HCT116 (cell line): ENCODE measurements at regions not wholly inside any gene's neighbourhood (a gene's known extent, or its start where the extent isn't known, plus 50 kb on each side); places are given as distances from the start of the nearest gene placed in this dataset.

Experiments
- ATAC-seq: fragments of 200-7000 bp; cut with Tn5 transposase; 2 replicates; pipeline ENCODE4 v1.9.1; 2020; ENCODE audit warnings: mild to moderate bottlenecking, moderate library complexity
- BruUV-seq: library from RNA; stranded (reverse); fragments of 400-500 nt; replicated peaks from 2 replicates; lab custom pipeline; 2021; lab: Mats Ljungman, UMichigan
- CTCF ChIA-PET: fragments of 300-600 bp; sonication (Branson Sonifier 250); formaldehyde crosslinking; loops from one replicate; lab custom pipeline; 2021; ENCODE audit warnings: antibody characterized with exemption; lab: Charles Lee
- POLR2A ChIA-PET: fragments of 300-600, 350-600 bp; sonication (Branson Sonifier 250); formaldehyde crosslinking; loops from one replicate; lab custom pipeline; 2021; ENCODE audit warnings: antibody characterized with exemption; lab: Charles Lee
- RAD21 ChIA-PET, 2 experiments: fragments of 300-600 bp; sonication (Branson Sonifier 250); formaldehyde crosslinking; loops; one replicate each; lab custom pipeline; 2023; ENCODE audit warnings: low total read pairs in 2 of 2; ENCODE audit not compliant: uncharacterized antibody in 2 of 2, unreplicated experiment in 2 of 2, low non-redundant PET in 1 of 2; lab: Charles Lee
- DNase-seq: peaks from one replicate; pipeline ENCODE4 v3.0.0-alpha.2; 2010; ENCODE audit warnings: low read depth, low spot score
- H2AFZ ChIP-seq: fragments of 200-600 bp; shearing (Covaris generic), sonication (generic); 2 replicates; pipeline ENCODE4 v1.6.1; 2017; ENCODE audit warnings: low read depth, mixed run types, mixed read lengths, antibody characterized with exemption, low read length; ENCODE audit not compliant: poor library complexity, severe bottlenecking
- H3K27ac ChIP-seq: 2 replicates; pipeline ENCODE4 v1.5.1; 2012; ENCODE audit warnings: low read depth, low read length
- H3K27me3 ChIP-seq: fragments of 200-600 bp; sonication (generic); 2 replicates; pipeline ENCODE4 v1.6.1; 2016; ENCODE audit warnings: mixed run types, low read length, mixed read lengths; ENCODE audit not compliant: insufficient read depth
- H3K36me3 ChIP-seq, 2 experiments: fragments of 200-500 bp in 1 of 2; fragments of 200-600 bp in 1 of 2; sonication (Bioruptor generic) in 1 of 2; sonication (generic) in 1 of 2; 2 replicates each; pipeline versions ENCODE4 v1.5.1 to v1.6.1; 2014 to 2016; ENCODE audit warnings: low read length in 2 of 2, inconsistent platforms in 1 of 2, mixed read lengths in 1 of 2, mixed run types in 1 of 2; ENCODE audit not compliant: insufficient read depth in 2 of 2, control insufficient read depth in 1 of 2
- H3K4me1 ChIP-seq, 2 experiments: fragments of 200-600 bp in 1 of 2; sonication (generic) in 1 of 2; 2 replicates each; pipeline versions ENCODE4 v1.5.1 to v1.6.1; 2012 to 2017; ENCODE audit warnings: low read length in 2 of 2, inconsistent platforms in 1 of 2, mild to moderate bottlenecking in 1 of 2, mixed read lengths in 1 of 2, mixed run types in 1 of 2, moderate library complexity in 1 of 2; ENCODE audit not compliant: insufficient read depth in 2 of 2, control insufficient read depth in 1 of 2
- H3K4me2 ChIP-seq: fragments of 200-600 bp; sonication (generic); 2 replicates; pipeline ENCODE4 v1.6.1; 2017; ENCODE audit warnings: mixed run types, low read length, mixed read lengths
- H3K4me3 ChIP-seq, 2 experiments: fragments of 200-600 bp in 1 of 2; sonication (generic) in 1 of 2; replicated peaks in 1 of 2; 2 replicates each; pipeline ENCODE4 v1.5.1; 2011 to 2016; ENCODE audit warnings: low read length in 2 of 2, control low read depth in 1 of 2, low read depth in 1 of 2, mild to moderate bottlenecking in 1 of 2, mixed read lengths in 1 of 2, mixed run types in 1 of 2
- H3K79me2 ChIP-seq: fragments of 200-600 bp; sonication (generic); 2 replicates; pipeline ENCODE4 v1.6.1; 2017; ENCODE audit warnings: mild to moderate bottlenecking, mixed run types, low read length, moderate library complexity, mixed read lengths; ENCODE audit not compliant: insufficient read depth
- H3K9ac ChIP-seq: fragments of 200-600 bp; sonication (generic); 2 replicates; pipeline ENCODE4 v1.6.1; 2016; ENCODE audit warnings: low read length, mixed read lengths
- H3K9me2 ChIP-seq: fragments of 200-600 bp; sonication (generic), shearing (Covaris generic); 2 replicates; pipeline ENCODE4 v1.6.1; 2017; ENCODE audit warnings: mixed run types, mild to moderate bottlenecking, moderate library complexity; ENCODE audit not compliant: insufficient read depth
- H3K9me3 ChIP-seq, 2 experiments: fragments of 200-500 bp in 1 of 2; fragments of 200-600 bp in 1 of 2; sonication (Bioruptor generic) in 1 of 2; sonication (generic) in 1 of 2; 2 replicates each; pipeline ENCODE4 v1.6.1; 2014 to 2017; ENCODE audit warnings: low read length in 2 of 2, mixed read lengths in 2 of 2, inconsistent platforms in 1 of 2, low read depth in 1 of 2, mild to moderate bottlenecking in 1 of 2, mixed run types in 1 of 2, moderate library complexity in 1 of 2; ENCODE audit not compliant: control insufficient read depth in 1 of 2, insufficient read depth in 1 of 2
- H4K20me1 ChIP-seq: fragments of 200-600 bp; sonication (generic), shearing (Covaris generic); 2 replicates; pipeline ENCODE4 v1.6.1; 2017; ENCODE audit warnings: mixed run types, mild to moderate bottlenecking, moderate library complexity; ENCODE audit not compliant: insufficient read depth
- CBX3 ChIP-seq: IDR thresholded peaks from 2 replicates; pipeline ENCODE4 v1.6.1; 2012; ENCODE audit warnings: low read depth
- ELF1 ChIP-seq: IDR thresholded peaks from 2 replicates; pipeline ENCODE4 v1.6.1; 2012; ENCODE audit warnings: low read depth, borderline replicate concordance
- FOSL1 ChIP-seq: IDR thresholded peaks from 2 replicates; pipeline ENCODE4 v1.6.1; 2012; ENCODE audit warnings: low read depth
- JUND ChIP-seq: IDR thresholded peaks from 2 replicates; pipeline ENCODE4 v1.6.1; 2012
- MAX ChIP-seq: IDR thresholded peaks from 2 replicates; pipeline ENCODE4 v1.6.1; 2012
- POLR2A ChIP-seq: IDR thresholded peaks from 2 replicates; pipeline ENCODE4 v1.7.0; 2011; ENCODE audit warnings: borderline replicate concordance; ENCODE audit not compliant: insufficient read depth, insufficient read length; ENCODE audit errors: extremely low read depth
- RAD21 ChIP-seq: IDR thresholded peaks from 2 replicates; pipeline ENCODE4 v1.6.1; 2012; ENCODE audit warnings: low read depth, mild to moderate bottlenecking
- REST ChIP-seq: IDR thresholded peaks from 2 replicates; pipeline ENCODE4 v1.6.1; 2012; ENCODE audit warnings: low read depth
- SP1 ChIP-seq: IDR thresholded peaks from 2 replicates; pipeline ENCODE4 v1.6.1; 2012; ENCODE audit warnings: low read depth
- TCF7L2 ChIP-seq: IDR thresholded peaks from 2 replicates; pipeline ENCODE4 v1.7.0; 2011; ENCODE audit warnings: borderline replicate concordance, inconsistent platforms; ENCODE audit not compliant: insufficient read depth, insufficient read length; ENCODE audit errors: extremely low read depth
- YY1 ChIP-seq: IDR thresholded peaks from 2 replicates; pipeline ENCODE4 v1.6.1; 2011; ENCODE audit warnings: low read length, low read depth, moderate library complexity, mild to moderate bottlenecking; ENCODE audit not compliant: insufficient replicate concordance; ENCODE audit errors: extremely low read depth
- ZBTB33 ChIP-seq: IDR thresholded peaks from 2 replicates; pipeline ENCODE4 v1.6.1; 2011; ENCODE audit warnings: mild to moderate bottlenecking, low read length, moderate library complexity; ENCODE audit not compliant: insufficient replicate concordance; ENCODE audit errors: extremely low read depth
- intact Hi-C: fragments of 100-400 bp; cut with micrococcal nuclease; formaldehyde crosslinking; loops from 2 replicates; pipeline ENCODE4 v1.10.0; 2022

- TF ChIP-seq REST: no peak
- TF ChIP-seq ELF1: no peak
- TF ChIP-seq SP1: no peak
These were observed 476.0 kb upstream of the TBL1XR1 start (continued) for GRCh38 chr3:177673112-177673914.

GRCh38 chr3:177674186-177674585 is 476.9 kb upstream of the TBL1XR1 start:
- Histone ChIP-seq H3K4me3 (no peak overlapping the region), H3K9ac (no peak overlapping the region), H3K4me1 (no peaks in the 10 kb centered on the region), H3K36me3 (no peaks in the 10 kb centered on the region), H3K4me2 (no peak overlapping the region), H3K27ac (no peak overlapping the region), H3K79me2 (no peaks in the 10 kb centered on the region), H3K27me3 (no peaks in the 10 kb centered on the region), H4K20me1 (no peaks in the 10 kb centered on the region), H3K9me3 (no peaks in the 10 kb centered on the region), H2AFZ (no peak overlapping the region), H3K9me2 (no peaks in the 10 kb centered on the region)
- intact Hi-C loops: no loop called here
- no peak for DNase-seq
- RAD21 ChIA-PET: no interaction called here
- BruUV-seq: no TSS peak
- POLR2A ChIA-PET: no interaction called here
- CTCF ChIA-PET: no interaction called here
- no peak for ATAC-seq
- TF ChIP-seq MAX (no peak), REST (no peak), YY1 (no peak), SP1 (no peak), POLR2A (no peak), ELF1 (no peak), RAD21 (no peak), TCF7L2 (no peak), ZBTB33 (no peak), CBX3 (no peak), FOSL1 (no peak), JUND (no peak)
